Neuronal stem cell (in vitro differentiated cells): ENCODE measurements at regions not wholly inside any gene's neighbourhood (a gene's known extent, or its start where the extent isn't known, plus 50 kb on each side); places are given as distances from the start of the nearest gene placed in this dataset.

ENCODE experiments used
- DNase-seq: peaks from one replicate; pipeline ENCODE4 v3.0.0-alpha.2; 2013; ENCODE audit warnings: low spot score
- H2AFZ ChIP-seq: one replicate; pipeline ENCODE4 v1.6.1; 2013; ENCODE audit warnings: mild to moderate bottlenecking, low read length, inconsistent platforms
- H2AK5ac ChIP-seq: 2 replicates; pipeline ENCODE4 v1.6.1; 2013; ENCODE audit warnings: low read depth, mild to moderate bottlenecking, inconsistent platforms, low read length, moderate library complexity, mixed read lengths
- H2BK120ac ChIP-seq: 2 replicates; pipeline ENCODE4 v1.6.1; 2013; ENCODE audit warnings: low read depth, mild to moderate bottlenecking, inconsistent platforms, low read length, moderate library complexity, mixed read lengths
- H2BK12ac ChIP-seq: one replicate; pipeline ENCODE4 v1.6.1; 2013; ENCODE audit warnings: low read length, inconsistent platforms
- H2BK15ac ChIP-seq: 2 replicates; pipeline ENCODE4 v1.6.1; 2013; ENCODE audit warnings: mild to moderate bottlenecking, low read length, inconsistent platforms, mixed read lengths
- H2BK5ac ChIP-seq: one replicate; pipeline ENCODE4 v1.6.1; 2013; ENCODE audit warnings: inconsistent platforms, mild to moderate bottlenecking, low read length, moderate library complexity
- H3K14ac ChIP-seq: one replicate; pipeline ENCODE4 v1.6.1; 2013; ENCODE audit warnings: low read length, inconsistent platforms
- H3K18ac ChIP-seq: 2 replicates; pipeline ENCODE4 v1.6.1; 2013; ENCODE audit warnings: low read length, inconsistent platforms
- H3K23ac ChIP-seq: 2 replicates; pipeline ENCODE4 v1.6.1; 2013; ENCODE audit warnings: low read depth, mild to moderate bottlenecking, mixed read lengths, low read length, inconsistent platforms; ENCODE audit not compliant: poor library complexity
- H3K27ac ChIP-seq: replicated peaks from 3 replicates; pipeline ENCODE4 v1.5.1; 2013; ENCODE audit warnings: low read length, inconsistent platforms
- H3K27me3 ChIP-seq, 3 experiments: 2 replicates each; pipeline ENCODE4 v1.6.1; 2013; ENCODE audit warnings: low read length in 3 of 3, mild to moderate bottlenecking in 2 of 3, inconsistent platforms in 1 of 3, low read depth in 1 of 3, mixed read lengths in 1 of 3, moderate library complexity in 1 of 3; ENCODE audit not compliant: control insufficient read depth in 3 of 3, insufficient read depth in 3 of 3
- H3K36me3 ChIP-seq, 2 donors: replicated peaks in 1 of 2; 2 replicates each; pipeline ENCODE4 v1.6.1; 2013; ENCODE audit warnings: low read length in 2 of 2; ENCODE audit not compliant: control insufficient read depth in 2 of 2, insufficient read depth in 2 of 2
- H3K4ac ChIP-seq: 2 replicates; pipeline ENCODE4 v1.6.1; 2013; ENCODE audit warnings: inconsistent platforms, mild to moderate bottlenecking, low read length, moderate library complexity
- H3K4me1 ChIP-seq, 2 donors: 1 replicate in 1 of 2; 2 replicates in 1 of 2; pipeline ENCODE4 v1.6.1; 2013; ENCODE audit warnings: low read length in 2 of 2, low read depth in 1 of 2; ENCODE audit not compliant: control insufficient read depth in 2 of 2, insufficient read depth in 1 of 2
- H3K4me2 ChIP-seq: one replicate; pipeline ENCODE4 v1.6.1; 2013; ENCODE audit warnings: mild to moderate bottlenecking, low read length, inconsistent platforms; ENCODE audit not compliant: insufficient read depth, poor library complexity, severe bottlenecking
- H3K4me3 ChIP-seq, 2 donors: 2 replicates each; pipeline ENCODE4 v1.5.1; 2013; ENCODE audit warnings: low read length in 2 of 2, mild to moderate bottlenecking in 2 of 2, inconsistent platforms in 1 of 2, moderate library complexity in 1 of 2
- H3K79me1 ChIP-seq: one replicate; pipeline ENCODE4 v1.6.1; 2013; ENCODE audit warnings: low read depth, mild to moderate bottlenecking, inconsistent platforms, low read length, moderate library complexity
- H3K9ac ChIP-seq: one replicate; pipeline ENCODE4 v1.6.1; 2013; ENCODE audit warnings: mild to moderate bottlenecking, low read depth, low read length, inconsistent platforms; ENCODE audit not compliant: poor library complexity
- H3K9me3 ChIP-seq, 2 donors: replicated peaks in 1 of 2; 2 replicates each; pipeline versions ENCODE3 to v1.6.1; 2013; ENCODE audit warnings: low read length in 2 of 2, mild to moderate bottlenecking in 2 of 2, inconsistent platforms in 1 of 2, low read depth in 1 of 2, mixed read lengths in 1 of 2, moderate library complexity in 1 of 2; ENCODE audit not compliant: control insufficient read depth in 2 of 2, insufficient read depth in 1 of 2
- H4K8ac ChIP-seq: one replicate; pipeline ENCODE4 v1.6.1; 2013; ENCODE audit warnings: low read depth, mild to moderate bottlenecking, inconsistent platforms, low read length, moderate library complexity
- H4K91ac ChIP-seq: one replicate; pipeline ENCODE4 v1.6.1; 2013; ENCODE audit warnings: low read length, low read depth, mild to moderate bottlenecking, inconsistent platforms; ENCODE audit not compliant: poor library complexity
- WGBS, 2 donors: extraction: QIAGEN DNeasy Blood & Tissue Kit; methylation state at CpG; one replicate each; pipeline ENCODE4 v1.1.7; 2013; ENCODE audit warnings: missing lambda C conversion rate in 2 of 2, mixed read lengths in 1 of 2; ENCODE audit not compliant: insufficient read length in 2 of 2, insufficient replicate concordance in 1 of 2; ENCODE audit errors: extremely low coverage in 2 of 2; 5-methylcytosine and 5-hydroxymethylcytosine counted together

DNA sequence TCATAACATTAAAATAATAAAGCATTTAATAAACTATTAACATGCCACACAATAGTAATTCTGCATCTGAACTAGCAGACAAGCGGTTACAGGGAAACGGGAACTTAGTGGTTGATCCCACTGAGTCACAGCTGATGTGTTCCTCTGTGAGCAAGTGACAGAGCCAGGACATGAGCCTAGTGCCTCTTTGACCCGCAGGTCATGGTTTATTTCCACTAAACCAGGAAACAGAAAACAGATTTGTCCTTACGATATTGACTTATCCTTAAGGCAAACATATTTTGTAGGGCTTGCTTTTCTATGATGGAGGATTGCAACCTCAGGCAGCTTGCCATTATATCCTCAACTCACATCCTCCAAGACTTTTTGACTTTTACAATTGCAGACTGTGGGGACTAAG is 987.3 kb downstream of the CCSER2 start:
- H3K4me2 ChIP-seq = no peak overlapping the region
- H3K27me3 ChIP-seq = no peaks in the 10 kb centered on the region
- H4K91ac ChIP-seq = no peak overlapping the region
- H3K18ac ChIP-seq = no peak overlapping the region
- no peak for DNase-seq
- no peak overlapping the region for H2AFZ ChIP-seq
- no peak overlapping the region for H3K4ac ChIP-seq
- no peak overlapping the region for H3K23ac ChIP-seq
- H4K8ac ChIP-seq = no peak overlapping the region
- no peak overlapping the region for H3K14ac ChIP-seq
- no peak overlapping the region for H2BK120ac ChIP-seq
- no peaks in the 10 kb centered on the region for H3K36me3 ChIP-seq
- no peak overlapping the region for H3K27ac ChIP-seq
- H2BK15ac ChIP-seq = no peak overlapping the region
- no peak overlapping the region for H3K4me3 ChIP-seq
- WGBS, 2 donors = no CpG with 5 or more reads among the region's 4 CpGs
- H3K4me1 ChIP-seq = no peaks in the 10 kb centered on the region
- no peak overlapping the region for H2BK12ac ChIP-seq
- H2BK5ac ChIP-seq = no peak overlapping the region
- H2AK5ac ChIP-seq = no peak overlapping the region
- H3K9me3 ChIP-seq = no peaks in the 10 kb centered on the region
- H3K9ac ChIP-seq = no peak overlapping the region
- no peaks in the 10 kb centered on the region for H3K79me1 ChIP-seq

DNA sequence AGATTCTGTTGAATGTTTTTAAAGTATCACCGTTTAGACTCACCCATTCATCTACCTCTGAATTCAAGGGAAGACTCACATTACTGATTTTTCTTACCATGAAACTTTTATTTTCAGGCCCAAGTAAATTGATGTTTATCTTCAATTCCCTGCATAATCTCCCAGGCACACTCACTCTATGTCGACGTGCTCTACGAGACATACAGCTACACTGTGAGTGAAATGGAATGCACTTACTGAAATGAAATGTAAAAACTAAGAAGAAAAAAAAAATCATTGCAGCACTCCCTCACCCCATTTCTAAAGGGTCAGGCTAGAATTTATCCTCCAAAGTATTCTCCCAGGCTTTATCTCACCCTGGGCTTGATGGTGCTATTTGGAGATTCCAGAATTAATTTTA is 987.9 kb downstream of the CCSER2 start:
- H3K4me2 ChIP-seq = no peak overlapping the region
- no peaks in the 10 kb centered on the region for H3K27me3 ChIP-seq
- H2BK120ac ChIP-seq = no peak overlapping the region
- DNase-seq = no peak
- H2BK12ac ChIP-seq = no peak overlapping the region
- H3K79me1 ChIP-seq = no peaks in the 10 kb centered on the region
- H3K4ac ChIP-seq = no peak overlapping the region
- no peak overlapping the region for H3K27ac ChIP-seq
- no peaks in the 10 kb centered on the region for H3K36me3 ChIP-seq
- H3K4me1 ChIP-seq = no peaks in the 10 kb centered on the region
- H3K23ac ChIP-seq = no peak overlapping the region
- no peak overlapping the region for H2AK5ac ChIP-seq
- WGBS, 2 donors = no CpG with 5 or more reads among the region's 4 CpGs
- no peak overlapping the region for H4K8ac ChIP-seq
- no peak overlapping the region for H3K14ac ChIP-seq
- H2AFZ ChIP-seq = no peak overlapping the region
- H2BK5ac ChIP-seq = no peak overlapping the region
- H2BK15ac ChIP-seq = no peak overlapping the region
- H3K18ac ChIP-seq = no peak overlapping the region
- H3K9me3 ChIP-seq = no peaks in the 10 kb centered on the region
- no peak overlapping the region for H3K4me3 ChIP-seq
- no peak overlapping the region for H3K9ac ChIP-seq
- H4K91ac ChIP-seq = no peak overlapping the region

DNA sequence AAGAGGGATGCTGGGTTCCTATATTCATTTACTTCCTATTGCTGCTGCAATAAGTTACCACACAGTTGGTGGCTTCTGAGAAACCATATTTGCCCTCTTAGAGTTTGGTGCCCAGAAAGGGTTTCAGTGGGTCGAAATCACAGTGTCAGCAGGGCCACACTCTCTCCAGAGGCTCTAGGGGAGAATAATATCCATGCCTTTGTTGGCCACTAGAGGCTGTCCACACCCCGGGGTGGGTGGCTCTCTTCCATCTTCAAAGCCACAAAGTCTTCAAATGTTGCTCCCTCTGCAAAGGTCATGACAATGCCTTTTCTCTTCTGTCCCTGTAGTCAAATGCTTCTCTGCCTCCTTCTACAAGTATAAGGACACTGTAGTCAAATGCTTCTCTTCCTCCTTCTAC is 989.4 kb downstream of the CCSER2 start:
- Histone ChIP-seq H3K4me1 (no peaks in the 10 kb centered on the region), H3K4me3 (no peak overlapping the region), H2BK15ac (no peak overlapping the region), H3K9me3 (no peaks in the 10 kb centered on the region), H3K4ac (no peak overlapping the region), H3K14ac (no peak overlapping the region), H3K27me3 (no peaks in the 10 kb centered on the region), H4K91ac (no peak overlapping the region), H3K18ac (no peak overlapping the region), H2AK5ac (no peak overlapping the region), H3K23ac (no peak overlapping the region), H3K36me3 (no peaks in the 10 kb centered on the region), H2BK120ac (no peak overlapping the region), H4K8ac (no peak overlapping the region), H3K27ac (no peak overlapping the region), H2BK5ac (no peak overlapping the region), H2AFZ (no peak overlapping the region), H3K79me1 (no peaks in the 10 kb centered on the region), H3K4me2 (no peak overlapping the region), H2BK12ac (no peak overlapping the region), H3K9ac (no peak overlapping the region)
- no peak for DNase-seq
- no CpG with 5 or more reads among the region's 2 CpGs for WGBS, 2 donors

DNA sequence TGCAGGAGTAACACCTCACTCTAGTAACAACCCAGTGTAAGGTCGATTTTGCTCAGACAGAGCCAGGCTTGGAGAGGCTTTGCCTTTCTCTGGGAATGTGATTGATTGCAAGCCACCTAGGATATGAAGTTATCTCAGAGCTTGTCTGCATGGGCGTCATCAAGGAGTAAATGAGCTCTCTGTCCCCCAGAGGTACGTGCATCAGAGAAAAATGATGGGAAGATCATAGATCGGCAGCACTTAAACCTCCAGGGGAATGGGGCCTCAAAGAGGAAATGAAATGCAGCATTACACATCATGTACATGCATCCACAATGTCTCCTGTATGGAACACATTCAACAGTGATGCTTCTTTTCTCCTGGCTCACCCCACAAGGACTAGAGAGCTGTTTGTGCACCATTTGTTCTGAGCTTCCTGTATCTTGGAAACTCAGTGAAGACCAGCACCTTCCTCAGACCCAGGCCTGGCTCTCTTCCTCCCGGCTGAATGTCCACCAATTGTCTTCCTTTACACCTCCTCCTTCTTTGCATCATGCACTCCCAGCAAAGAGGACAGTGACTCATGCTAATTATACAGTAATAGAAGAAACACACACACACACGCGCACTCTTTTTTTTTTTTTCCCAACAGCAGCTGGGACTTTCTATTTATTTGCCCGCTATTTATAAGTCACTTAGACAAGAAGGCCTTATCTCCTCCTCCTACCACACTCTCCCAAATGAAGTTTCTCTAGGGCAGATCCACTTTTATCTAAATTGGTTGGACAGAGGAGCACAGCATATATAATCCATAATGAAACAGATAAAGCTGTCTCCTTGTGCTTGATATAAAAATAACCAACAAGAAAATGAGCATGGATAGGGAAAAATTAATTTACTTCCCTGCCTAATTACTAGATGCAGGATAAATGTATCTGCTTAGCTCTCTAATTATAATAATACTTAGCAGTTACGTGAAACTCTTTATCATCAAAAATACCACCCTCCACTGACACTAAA is 990.7 kb downstream of the CCSER2 start:
- Histone ChIP-seq H3K36me3 (no peaks in the 10 kb centered on the region), H3K27me3 (no peaks in the 10 kb centered on the region), H3K27ac (no peak overlapping the region), H2BK120ac (no peak overlapping the region), H3K4me2 (no peak overlapping the region), H3K4ac (no peak overlapping the region), H3K9ac (no peak overlapping the region), H4K8ac (no peak overlapping the region), H2AK5ac (no peak overlapping the region), H2BK15ac (no peak overlapping the region), H3K23ac (no peak overlapping the region), H3K9me3 (no peaks in the 10 kb centered on the region), H3K79me1 (no peaks in the 10 kb centered on the region), H4K91ac (no peak overlapping the region), H3K4me3 (no peak overlapping the region), H2BK12ac (no peak overlapping the region), H2BK5ac (no peak overlapping the region), H3K4me1 (no peaks in the 10 kb centered on the region), H3K18ac (no peak overlapping the region), H2AFZ (no peak overlapping the region), H3K14ac (no peak overlapping the region)
- DNase-seq = no peak
- WGBS, 2 donors = no CpG with 5 or more reads among the region's 9 CpGs
